ENCODE measurements at regions not wholly inside any gene's neighbourhood (a gene's known extent, or its start where the extent isn't known, plus 50 kb on each side); places are given as distances from the start of the nearest gene placed in this dataset.
"Not testable (repeated sequence)": the region's sequence is repeated elsewhere in the genome, so short reads cannot be mapped to it uniquely, and the experiment has no call there.

DNA sequence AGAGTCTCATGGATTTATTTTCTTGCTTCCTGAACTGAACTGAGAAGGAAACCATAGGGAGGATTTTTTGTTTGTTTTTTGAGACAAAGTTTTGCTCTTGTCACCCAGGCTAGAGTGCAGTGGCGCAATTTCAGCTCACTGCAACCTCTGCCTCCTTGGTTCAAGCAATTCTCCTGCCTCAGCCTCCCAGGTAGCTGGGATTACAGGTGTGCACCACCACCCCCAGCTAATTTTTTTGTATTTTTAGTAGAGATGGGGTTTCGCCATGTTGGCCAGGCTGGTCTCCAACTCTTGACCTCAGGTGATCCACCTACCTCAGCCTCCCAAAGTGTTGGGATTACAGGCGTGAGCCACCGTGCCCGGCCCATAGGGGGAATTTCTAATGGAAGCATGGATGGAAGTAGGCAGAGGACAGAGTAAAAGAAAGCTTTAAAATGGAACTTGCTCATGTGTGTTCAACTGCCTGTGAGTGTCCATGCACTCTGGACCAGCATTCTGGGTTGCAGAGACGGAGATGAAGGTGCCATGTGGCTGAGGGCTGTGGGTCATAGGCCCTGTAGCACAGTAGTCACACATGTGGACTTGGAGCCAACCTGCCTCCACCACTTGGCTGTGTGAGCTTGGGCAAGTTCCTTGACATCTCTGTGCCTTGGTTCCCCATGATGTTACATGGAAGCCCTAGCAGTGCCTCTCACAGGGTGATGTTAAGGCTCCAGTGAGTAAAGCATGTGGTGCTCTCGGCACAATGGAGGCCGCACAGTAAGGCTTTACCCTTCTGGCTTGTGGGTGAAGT, 68.5 kb upstream of the ID2 start:
- not testable (repeated sequence) for DNase-seq

DNA sequence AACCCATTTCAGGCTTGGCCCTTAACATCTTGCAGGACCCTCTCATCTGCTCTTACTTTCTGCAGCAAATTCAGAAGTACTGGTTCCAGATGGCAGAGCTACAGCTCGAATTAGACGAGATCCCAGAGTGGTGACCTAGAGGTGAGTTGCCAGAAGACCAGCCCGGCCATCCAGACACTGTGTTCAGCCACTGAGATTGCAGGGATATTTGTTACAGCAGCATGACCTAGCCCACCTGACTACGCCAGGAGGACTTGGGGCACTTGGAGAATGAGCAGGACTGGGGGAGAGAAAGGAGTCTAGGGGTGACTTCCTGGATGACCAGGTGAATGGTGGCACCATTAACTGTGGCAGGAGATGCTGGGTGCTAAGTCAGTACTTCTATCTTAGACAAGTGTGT, 67.2 kb upstream of the ID2 start:
- no peak for DNase-seq

DNA sequence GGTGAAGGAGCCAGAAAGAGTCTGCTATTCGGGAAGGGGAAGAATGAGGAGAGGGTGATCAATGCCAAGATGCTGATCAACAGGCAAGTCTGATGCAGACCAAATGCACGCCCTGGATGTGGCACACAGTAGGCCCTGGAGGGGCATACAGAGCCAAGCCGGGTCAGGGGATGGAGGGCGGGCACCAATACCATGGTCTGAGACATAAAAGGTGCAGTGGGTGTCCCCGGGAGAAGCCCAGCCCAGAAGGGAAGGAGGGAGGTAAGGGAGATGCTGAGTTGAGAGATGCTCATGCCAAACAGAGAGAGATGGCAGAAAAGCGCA, 66.6 kb upstream of the ID2 start:
- no peak for DNase-seq

DNA sequence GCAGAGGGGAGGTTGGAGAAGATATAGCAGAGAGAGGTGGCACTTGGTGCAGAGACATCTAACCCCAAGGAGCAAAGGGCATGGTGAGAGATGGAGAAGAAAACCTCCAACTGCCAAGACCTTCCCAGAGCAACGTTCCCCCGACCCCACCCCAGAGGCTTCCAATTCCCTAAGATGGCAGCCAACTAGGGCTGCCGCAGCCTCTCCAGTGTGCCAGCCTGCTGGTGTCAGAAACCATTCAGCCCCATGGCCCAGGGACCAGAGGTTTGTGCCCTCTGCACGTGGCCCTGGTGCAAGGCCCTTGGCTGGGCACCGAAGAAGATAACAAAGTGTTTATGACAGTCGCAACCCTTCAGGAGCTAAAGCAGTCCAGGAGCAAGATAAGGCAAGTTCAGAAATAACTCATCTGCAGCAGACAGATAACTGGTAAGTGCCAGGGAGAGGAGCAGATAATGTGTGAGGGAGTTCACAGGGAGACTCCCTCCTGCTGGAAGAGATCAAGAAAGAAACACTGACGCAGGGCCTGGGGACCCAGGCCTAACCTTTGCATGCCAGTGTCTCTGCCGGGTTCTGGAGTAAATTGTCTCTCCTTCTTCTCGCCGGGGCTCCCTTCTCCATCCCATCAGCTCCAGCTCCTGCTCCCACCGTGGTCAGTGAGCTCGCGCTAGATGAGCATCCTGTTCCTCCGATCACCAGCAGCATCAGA, 66.1 kb upstream of the ID2 start:
- no peak for DNase-seq

DNA sequence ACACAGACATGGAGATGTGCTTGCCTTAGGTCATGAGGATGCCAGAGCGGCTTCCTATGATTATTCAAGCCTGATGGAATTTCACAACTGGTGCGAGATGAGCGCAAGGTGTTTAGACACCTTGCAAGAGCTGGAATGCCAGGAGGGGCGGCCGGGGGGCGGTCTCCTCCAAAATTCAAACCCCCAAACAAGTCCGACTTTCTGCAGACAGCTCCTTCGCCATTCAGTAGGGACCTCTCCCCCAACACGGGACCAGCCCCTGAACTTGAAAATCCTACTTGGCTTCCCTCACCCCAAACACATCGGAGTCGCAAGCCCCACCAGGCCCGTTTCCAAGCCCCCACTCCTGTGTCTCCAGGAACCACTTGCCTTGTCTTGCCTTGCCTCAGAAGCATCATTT, 64.8 kb upstream of the ID2 start:
- DNase-seq: no peak

DNA sequence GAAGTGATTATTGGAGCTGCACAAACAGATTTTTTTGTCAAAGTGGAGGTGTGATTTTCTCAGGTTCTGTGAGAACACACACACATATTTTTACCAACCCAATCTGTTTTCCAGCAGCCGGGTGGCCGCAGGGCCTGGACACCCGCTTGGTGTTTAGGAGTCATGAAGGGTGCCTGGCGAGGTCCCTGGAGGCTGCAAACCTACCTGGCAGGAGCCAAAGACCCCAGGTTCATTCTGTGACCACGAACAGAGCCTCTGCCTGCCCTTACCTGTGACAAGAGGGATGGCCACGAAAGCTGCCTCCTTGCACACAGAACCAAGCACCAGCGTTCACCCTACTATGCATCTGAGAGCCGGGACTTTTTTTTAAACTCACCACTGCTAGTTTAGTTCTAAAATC, 64.3 kb upstream of the ID2 start:
- DNase-seq: no peak

DNA sequence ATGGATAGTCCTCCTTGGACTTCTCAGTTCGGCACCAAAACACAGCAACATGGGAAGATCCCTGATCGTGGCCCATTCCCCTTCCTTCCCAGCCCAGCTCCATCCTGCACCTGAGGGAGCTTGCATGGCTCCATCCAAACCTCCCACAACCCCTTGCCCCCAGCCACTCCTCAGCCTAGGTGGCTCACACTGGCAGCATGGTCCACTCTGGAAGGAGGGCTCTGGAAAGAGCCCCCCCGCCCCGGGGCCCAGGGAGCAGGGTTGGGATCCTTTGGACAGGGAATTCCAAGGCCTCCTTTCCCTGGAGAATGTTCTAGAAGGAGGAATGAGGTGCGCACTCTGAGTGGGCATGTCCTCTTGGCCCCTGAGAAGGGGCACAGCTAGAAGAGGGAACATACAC, 62.8 kb upstream of the ID2 start:
- DNase-seq: no peak

DNA sequence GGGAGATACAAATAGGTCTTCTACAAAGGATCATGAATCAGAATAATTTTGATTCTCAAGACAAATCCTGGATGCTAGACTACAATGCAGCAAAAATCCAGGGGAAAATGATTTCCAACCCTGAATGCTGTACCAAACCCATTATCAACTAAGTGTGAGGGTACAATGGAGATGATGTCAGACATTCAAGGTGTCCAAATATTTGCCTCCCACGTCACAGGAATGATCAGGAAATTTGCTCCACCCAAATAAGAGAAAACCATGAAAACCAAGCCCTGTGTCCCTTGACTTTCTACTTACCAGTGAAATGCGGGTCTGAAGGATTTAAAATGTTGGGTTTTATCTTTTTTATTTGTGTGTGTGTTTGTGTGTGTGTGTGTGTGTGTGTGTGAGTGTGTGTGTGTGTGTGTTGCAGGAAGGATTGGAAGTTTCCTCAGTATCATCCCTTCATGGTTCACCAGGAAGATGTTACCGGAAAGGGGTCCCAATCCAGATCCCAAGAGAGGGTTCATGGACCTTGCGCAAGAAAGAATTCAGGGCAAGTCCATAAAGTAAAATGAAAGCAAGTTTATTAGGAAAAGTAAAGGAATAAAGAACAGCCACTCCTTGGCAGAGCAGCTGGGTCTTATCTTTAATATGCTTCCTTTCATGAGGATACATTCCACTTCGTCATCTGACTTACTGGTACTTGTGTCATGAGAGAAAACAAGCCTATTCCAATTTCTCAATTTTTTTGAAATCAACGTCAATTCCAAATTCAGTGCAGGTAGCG, 61.1 kb upstream of the ID2 start:
- DNase-seq: no peak

DNA sequence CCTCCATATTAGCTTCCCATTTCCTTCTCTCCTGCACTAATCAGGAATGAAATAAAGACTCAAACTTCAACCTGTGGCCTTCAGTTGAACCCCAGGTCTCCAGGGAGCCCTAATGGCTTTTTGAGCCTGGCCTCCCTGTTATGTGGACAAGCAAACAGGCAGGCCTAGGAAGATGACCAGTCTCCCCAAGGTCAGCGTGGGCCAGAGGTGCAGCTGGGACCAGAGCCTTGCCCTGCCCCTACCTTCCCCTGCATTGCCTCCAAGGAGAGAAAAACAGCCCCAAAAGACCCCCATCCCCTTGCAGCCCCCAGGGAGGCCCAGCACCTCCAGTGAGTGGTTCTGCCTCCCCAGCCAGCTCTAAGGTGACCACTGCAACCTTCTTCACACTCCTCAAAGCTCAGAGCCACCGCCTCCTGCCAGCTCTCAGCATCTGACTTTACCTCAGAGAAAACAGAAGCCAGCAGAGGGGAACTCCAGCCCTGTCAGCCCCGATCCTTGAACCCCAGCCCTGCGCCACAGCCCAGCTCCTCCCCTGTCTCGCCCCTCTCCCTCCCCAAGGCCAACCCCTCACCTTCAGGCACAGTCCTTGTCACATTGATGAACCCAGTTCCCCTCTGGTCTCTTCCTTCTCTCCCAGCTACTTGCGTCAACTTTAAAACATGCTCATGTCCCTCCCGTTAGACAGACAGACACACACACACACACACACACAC, 59.5 kb upstream of the ID2 start:
- DNase-seq: no peak

DNA sequence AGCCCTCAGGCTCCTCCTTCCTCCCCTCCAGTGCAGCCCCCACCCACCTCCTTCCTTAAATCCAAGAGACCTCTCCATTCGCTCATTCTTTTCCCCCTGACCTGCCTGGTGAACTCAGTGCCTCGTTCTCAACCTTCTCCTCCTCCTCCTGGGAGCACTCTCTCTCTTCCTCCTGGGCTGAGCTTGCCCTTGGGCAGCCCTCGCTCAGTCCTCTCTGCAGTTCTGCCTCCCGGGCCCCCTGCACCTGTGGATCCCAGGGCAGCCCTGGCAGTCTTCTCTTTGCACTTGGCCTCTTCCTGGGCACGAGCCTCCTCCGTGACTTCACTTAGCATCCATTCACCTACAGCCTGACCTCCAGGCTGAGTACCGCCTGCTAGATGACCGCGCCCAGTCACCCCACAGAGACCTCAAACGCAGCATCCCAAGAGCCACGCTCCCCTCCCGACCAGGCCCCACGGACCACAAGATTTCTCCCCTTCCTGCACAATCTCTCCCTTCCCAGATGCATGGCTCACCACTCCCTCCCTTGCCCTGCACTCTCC, 58.9 kb upstream of the ID2 start:
- DNase-seq: no peak

DNA sequence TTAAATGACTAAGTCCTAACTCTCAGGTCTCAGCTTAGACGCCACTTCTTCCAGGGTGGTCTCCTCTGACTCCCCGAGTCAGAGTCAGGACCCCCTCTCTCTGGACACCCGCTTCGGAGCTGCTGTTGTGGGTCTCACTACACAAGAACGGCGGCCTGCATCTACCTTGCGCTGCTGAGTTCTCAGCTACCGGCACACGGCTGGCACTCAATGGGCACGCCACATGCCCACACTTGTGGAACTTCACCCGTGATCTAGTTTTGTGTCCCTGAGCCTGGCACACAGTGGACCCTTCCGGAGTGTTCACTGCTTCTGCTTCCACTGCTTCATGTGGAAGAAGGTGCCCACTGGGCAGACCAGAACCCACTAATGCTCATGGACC, 58.3 kb upstream of the ID2 start:
- no peak for DNase-seq

DNA sequence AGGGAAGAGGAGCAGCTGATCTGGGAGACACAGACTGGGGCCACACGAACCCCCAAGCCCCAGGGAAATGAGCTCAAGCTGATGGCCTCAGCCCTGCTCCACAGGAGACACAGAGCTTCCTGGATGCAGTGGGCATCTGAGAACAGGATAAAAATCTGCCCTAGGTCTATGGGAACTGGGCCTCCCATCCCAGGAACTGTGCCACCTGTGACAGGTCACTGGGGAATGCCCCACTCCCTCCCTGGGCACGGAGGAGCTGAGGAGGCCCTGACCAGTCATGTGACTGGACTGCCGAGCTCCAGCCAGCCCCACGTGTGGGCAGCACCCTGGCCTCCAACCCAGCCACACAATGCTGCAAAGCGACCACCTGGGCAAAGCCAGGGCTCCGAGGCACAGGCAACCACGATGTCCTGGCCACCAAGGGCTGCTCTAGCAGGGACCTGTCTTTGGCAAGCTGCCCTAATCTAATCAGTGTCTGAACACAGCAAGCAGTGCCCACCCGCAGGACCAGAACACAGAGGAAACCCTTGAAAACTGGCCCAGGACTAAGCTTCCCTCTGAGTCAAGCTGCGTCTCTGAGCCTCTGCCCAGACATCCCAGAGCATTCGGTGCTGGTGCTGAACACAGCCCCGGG, 57.8 kb upstream of the ID2 start:
- no peak for DNase-seq

DNA sequence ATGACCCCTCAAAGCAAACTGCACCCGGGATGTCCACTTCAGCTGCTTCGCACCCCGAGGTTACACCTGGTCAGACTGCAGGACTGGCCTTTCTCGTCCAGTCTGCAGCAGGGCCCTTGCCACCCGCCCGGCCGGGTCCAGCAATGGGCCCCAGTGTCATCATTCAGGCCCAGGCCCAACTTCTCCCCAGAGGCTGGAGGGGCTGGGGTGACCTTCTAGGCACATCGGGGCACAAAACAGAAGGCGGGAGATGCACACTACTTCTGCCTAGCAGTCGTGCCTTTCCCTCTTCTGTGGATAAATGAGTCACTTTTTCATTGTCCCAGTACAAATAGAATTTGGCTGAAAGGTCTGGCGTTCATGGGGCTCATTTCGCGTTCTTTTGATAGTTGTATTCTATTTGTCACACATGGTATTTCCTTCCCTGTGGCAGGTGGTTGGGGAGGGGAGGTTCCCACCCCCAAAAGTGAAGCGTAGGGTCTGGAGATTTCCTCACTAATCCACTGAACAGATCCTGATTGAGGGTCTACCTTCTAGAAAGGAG, 56.9 kb upstream of the ID2 start:
- no peak for DNase-seq

DNA sequence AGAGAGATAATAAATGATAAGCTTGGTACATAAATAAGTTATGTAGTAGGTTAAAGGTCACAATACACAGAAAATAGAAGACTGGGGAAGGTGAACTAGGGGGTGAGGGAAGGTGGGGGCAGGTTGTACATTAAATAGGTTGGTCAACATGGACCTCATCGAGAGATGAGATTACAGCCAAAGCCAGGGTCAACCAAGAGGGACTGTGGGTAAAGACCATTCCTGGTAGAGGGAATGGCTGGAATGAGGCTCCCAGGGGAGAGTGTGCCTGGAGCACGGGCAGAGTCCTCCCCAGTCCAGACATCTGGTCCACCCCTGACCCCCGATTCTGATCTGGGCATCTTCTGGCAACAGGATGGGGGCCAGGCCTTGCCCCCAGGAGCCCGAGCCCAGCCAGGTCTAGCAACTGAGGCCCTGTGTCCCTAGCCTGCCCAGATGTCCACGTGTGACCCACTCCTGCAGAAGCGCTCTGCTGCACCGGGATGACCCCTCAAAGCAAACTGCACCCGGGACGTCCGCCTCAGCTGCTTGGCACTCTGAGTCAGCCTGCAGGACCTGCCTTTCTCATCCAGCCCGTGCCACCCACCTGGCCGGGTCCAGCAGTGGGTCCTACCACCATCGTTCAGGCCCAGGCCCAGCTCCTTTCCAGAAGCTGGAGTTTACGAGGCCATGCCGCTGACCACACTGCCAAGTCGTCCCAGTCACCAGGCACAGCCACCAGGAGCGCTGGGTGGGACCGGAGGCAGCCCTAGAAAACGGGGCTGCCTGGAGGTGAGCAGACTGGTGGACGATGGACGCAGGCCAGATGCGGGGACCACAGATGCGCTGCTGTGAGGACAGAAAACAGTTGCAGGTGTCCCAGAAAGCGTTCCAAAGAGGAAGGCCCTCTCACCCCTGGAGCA, 56.2 kb upstream of the ID2 start:
- no peak for DNase-seq

DNA sequence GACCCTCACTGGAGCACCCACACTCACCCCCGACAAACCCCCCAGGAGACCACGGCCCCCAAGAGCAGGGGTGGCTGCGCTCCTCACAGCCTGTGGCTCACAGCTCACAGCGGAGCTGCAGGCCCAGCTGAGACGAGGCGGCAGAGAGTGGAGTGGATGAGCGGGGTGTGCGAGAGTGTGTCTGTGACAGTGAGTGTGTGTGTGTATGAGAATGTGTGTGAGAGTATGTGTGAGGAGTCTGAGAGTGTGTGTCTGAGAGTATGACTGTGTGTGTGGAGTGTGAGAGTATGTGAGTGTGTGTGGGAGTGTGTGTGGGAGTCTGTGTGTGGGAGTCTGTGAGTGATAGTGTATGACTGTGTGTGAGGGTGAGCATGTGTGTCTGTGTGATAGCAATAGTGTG, 55.3 kb upstream of the ID2 start:
- DNase-seq: no peak

DNA sequence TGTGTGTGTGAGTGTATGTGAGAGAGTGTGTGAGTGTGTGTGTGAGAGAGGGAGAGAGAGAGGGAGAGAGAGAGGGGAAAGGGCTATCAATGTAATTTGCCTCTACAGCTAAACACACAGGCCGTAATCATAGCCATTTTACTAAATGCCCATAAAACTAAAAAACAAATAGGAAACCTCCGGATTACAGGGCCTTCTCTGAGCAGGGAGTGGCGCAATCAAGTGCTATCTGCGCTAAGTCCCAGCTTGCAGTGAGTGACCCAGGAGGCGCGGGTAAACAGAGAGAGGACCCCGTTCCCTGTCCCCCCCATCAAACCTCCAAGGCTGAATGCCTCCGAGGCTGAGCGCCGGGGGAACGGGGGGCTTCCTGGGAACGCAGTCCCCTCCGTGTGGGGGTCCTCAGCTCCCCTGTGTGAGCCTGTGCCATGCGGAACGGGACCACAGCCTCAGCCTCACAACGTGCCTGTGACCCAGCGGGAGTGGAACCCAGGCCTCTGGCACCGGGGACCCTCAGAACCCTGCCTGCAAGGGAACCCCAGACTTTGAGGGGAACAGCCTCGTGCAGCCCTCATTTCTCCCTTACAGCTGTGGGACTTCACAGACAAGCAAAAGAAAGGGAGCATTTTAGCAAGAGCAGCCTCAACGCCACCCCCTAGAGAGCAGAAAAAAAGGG, 54.7 kb upstream of the ID2 start:
- no peak for DNase-seq

DNA sequence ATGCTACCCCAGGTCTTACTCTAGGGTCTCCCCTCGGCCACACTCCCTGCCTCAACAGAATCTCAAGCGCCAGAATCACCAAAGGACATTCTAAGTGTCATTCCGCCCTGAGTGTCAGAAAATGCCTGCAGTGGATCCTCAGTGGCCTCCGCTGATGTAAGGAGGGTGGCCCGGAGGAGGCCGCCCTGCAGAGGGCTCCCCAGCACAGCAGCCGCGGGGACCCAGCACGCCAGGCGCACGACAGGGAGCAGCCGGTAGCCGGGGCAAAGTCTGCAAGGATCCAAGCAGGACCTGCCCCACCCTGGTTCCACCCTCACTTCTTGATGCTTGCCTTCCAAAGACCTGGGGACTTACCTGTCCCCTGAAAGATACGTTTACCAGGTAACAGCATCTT, 54.2 kb upstream of the ID2 start:
- DNase-seq: no peak

DNA sequence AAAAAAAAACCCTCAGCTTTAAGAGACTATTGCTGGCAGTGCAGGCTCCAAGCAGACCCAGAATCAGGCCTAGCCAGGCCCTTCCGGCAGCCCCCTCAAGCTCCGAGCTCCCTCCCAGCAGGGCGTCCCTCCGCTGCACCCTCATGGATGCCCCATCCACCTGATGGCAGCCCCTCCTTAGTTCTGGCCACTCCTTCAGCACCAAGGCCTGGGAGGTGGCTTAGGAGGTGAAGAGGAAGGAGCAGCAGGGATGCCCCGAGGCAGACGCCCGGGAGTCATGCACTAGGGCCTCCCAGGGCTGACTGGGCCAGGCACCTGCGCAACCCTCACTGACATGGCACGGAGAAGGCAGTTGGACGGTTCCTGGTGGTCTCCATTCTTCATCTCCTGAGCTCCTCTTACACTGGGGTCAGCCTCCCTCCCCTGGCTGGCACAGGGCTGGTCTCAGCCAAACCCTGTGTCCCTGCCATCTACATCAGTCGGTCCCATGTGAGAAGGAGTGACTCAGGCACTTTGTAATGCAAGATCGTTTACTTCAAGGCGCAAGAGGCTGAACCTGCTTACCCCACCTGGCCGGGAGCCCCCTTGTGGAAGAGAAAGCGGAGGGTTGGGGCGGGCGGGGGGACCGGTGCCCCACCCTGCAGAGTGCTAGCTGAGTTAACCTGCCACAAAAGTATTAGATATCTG, 53.5 kb upstream of the ID2 start:
- no peak for DNase-seq

DNA sequence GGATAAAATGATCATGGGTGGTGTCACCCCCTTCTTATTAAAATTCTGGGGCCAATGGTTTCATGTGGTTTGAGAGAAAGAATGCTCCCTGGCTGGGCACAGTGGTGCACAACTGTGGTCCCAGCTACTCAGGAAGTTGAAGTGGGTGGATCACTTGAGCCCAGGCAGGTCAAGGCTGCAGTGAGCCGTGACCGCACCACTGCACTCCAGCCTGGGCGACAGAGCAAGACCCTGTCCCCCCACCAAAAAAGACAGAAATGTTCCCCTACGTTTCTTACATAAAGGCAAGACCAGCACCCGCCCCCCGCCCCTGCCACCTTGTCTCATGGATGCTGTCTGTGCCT, 53.0 kb upstream of the ID2 start:
- DNase-seq: no peak

DNA sequence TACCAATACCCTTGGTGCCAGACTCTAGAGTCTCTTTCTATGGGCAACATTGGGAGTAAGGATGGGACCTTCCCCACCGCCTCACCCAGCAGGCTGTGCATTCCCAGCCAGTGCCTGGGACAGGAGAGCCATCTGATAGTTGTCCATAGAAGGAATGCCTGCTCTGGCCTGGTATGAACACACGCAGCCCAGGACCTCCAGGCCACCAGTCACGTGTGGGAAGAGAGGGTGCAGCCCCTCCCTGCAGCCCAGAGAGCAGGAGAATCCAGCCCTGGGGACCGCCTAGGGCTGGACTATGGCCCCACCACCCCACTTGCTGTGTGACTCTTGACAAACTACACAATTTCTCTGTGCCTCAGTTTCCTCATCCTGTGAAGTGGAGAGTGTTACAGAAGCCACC, 52.5 kb upstream of the ID2 start:
- no peak for DNase-seq
